ENCODE measurements at regions not wholly inside any gene's neighbourhood (a gene's known extent, or its start where the extent isn't known, plus 50 kb on each side); places are given as distances from the start of the nearest gene placed in this dataset.

DNA sequence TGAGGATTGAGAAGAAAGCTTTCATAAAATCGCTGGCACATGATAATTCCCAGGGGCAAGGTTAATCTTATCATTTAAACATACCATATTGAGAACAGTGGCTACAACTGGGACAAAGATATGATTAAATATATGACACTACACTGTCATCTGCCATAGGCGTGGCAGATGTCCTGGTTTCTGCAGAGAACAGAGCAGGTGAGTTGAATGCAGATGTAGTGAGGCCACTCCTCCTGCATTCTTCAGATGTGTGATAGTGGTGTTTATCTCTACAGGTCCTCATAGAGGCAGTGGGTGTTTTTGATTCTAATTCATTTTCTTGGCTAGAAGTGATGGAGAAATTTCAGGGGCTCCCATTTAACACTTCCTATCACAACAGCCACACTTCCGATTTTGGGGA, 237.0 kb upstream of the CDH9 start:
- no peak for DNase-seq

DNA sequence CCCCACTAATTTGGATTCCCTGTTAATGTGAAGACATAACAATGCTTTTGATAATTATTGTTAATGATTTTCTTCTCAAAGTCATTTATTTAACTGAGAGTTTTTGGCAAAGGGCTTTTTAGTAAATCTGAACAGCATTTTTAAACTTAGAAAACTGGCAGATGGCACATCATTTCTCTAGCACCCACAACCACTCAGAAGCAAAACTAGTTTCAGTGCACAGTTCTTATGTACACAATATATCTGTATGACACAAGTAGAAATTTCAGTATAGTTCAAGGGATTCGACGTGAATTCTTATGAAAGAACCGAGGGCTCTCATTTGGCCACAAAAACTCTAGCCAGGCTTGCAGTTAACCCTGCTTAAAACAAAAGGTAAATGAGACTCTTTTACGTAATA, 231.4 kb upstream of the CDH9 start:
- DNase-seq, result no peak

DNA sequence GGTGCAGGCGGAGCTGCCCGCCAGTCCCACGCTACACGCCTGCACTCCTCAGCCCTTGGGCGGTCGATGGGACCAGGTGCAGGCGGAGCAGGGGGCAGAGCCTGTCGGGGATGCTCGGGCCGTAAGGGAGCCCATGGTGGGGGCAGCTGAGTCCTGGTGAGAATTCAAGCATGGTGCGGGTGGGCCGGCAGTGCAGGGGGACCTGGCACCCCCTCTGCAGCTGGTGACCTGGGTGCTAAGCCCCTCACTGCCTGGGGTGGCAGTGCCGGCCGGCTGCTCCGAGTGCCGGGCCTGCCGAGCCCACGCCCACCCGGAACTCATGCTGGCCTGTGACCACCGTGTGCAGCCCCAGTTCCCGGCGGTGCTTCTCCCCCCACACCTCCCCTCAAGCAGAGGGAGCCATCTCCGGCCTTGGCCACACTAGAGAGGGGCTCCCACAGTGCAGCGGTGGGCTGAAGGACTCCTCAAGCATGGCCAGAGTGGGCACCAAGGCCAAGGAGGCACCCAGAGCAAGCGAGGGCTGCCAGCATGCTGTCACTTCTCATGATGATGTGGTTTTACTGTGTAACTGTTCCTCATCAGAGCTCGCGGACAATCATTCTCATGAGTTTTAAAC, 228.9 kb upstream of the CDH9 start:
- no peak for DNase-seq

DNA sequence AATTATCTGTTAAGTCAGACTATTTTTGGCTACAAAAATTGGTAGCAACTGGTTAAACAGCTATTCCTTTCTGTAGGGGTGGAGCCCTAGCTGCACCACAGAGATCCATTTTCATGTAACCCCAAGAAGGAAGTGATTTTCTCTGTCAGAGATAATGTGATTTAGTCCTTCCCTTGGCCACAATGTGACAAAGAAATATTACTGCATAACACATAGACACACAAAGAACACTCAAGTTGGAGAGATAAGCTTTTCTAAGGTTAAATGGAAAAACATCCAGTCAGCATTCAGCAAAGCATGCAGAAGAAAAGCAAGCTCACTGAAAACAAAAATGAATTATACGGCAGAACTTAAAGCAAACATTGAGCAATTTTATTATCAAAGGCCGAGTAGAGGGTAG, 227.8 kb upstream of the CDH9 start:
- peak; percentile 34 for DNase-seq

DNA sequence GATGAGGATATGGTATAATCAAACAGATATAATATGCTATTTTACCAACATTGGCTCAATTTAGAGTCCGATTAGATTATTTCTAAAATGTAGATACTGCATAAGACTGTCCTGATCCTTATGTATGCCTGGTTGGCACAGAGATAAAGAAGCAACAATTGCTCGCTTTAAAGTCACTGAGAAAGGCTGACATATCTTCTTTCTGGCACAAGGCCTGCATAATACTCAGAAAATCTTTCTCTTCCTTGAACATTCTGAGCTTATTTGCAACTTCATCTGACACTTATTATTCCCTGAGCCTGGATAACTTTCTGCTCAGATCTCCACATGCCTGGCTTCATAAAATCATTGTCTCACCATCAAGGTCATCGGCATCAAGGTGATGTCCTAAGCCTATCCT, 219.3 kb upstream of the CDH9 start:
- DNase-seq, result no peak

DNA sequence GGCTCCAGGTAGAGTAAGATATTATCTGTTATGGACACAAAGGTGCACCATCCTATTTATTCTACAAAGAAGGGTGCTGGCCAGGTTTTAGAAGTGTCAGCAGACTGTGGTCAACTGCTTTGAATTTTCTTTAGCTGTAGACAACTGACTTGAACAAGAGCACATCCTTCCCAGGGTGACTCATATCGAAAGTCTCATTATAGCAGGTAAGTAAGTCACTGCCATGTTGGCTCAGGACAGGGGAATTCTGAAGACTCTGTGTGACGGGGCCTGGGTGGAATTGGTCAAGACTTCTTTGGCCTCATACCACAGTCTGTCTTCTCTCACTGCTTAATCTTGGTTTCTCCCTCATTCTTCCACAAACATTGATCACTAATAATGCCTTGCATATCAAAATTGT, 214.5 kb upstream of the CDH9 start:
- no peak for DNase-seq

DNA sequence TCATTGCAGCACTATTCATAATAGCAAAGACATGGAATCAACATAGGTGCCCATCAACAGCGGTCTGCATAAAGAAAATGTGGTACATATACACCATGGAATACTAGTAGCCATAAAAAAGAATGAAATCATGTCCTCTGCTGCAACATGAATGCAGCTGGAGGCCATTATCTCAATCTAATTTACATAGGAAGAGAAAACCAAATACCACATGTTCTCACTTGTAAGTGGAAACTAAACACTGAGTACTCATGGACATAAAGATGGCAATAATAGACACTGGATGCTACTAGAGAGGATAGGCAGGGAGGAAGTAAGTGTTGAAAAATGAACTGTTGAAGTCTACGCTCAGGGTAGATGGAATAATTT, 203.9 kb upstream of the CDH9 start:
- no peak for DNase-seq

DNA sequence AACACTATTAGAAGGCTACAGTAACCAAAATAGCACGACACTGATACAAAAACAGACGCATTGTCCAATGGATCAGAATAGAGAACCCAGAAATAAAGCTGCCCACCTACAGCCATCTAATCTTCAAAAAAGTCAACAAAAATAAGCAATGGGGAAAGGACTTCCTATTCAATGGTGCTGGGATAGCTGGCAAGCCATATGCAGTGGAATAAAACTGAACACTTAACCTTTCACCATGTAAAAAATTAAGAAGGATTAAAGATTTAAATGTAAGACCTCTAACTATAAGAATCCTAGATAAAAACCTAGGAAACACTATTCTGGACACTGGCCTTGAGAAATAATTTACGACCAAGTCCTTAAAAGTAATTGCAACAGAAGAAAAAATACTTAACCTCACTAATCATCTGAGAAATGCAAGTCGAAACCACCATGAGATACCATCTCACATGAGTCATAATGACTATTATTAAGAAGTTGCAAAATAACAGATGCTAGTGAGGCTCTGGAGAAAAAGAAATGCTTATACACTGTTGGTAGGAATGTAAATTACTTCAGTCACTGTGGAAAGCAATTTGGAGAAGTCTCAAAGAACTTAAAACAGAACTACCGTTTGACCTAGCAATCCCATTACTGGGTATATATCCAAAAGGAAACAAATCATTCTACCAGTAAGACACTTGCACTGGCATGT, 203.3 kb upstream of the CDH9 start:
- peak; percentile 74 for DNase-seq

DNA sequence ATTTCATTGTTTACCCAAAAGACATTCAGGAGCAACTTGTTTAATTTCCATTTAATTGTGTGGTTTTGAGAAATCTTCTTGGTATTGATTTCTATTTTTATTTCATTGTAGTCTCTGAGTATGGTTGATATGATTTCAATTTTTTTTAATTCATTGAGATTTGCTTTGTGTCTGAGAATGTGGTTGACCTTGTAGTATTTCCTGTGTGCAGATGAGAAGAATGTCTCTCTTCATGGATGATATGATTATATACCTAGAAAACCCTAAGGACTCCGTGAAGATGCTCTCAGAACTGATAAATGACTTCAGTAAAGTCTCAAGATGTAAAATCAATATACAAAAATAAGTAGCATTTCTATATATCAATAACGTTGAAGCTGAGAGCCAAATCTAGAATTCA, 202.4 kb upstream of the CDH9 start:
- DNase-seq, result no peak

DNA sequence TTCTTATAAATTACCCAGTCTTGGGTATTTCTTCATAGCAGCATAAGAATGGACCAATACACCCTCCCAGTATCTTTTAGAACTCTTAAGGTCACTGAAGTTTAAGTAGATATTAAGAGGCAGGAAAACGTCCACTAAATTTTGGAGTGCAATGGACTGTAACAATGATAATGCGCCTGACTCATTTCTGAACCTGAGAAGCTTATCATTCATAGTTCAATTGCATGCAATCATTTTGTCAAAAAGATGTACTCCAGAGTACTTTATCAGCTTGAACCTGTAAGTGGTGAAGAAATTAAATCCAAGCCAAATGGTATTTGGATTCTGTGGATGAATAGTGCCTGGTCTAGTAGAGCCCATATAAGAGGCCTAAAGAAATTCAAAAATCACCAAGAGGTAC, 196.5 kb upstream of the CDH9 start:
- no peak for DNase-seq

DNA sequence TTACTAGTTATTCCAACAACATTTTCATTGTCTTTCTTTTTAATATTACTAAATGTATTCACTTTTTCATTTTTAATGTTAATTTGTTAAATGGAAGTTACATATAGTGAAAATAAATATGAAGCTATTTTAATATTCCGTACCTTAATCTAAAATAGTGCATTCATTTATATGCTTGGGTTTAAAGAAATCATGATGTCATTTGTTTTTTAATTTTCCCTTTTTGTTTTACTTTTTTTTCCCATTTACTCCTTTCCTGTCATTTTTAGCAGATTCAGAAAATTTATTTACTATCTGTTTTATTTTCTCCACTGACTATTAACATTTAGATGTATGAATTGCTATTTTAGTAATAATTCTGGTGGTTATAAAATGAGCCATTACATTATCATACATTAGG, 183.0 kb upstream of the CDH9 start:
- DNase-seq, result no peak

DNA sequence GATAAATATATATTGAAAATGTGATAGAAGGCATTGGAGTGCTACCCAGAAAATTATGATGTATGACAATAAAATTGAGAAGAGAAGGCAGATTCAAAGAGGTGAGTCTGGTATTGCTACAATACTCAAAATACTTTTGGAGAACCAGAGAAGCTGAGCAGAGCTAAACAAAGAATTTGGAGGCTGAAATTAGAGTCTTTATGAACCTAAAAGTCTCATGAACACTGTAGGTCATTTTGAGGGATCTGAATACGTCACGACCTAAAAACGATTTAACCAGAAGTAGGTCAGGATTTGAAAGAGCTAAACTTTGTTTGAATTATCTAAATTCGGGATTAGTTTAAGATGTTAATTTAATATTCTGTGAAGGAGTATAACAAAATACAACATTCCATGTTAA, 182.4 kb upstream of the CDH9 start:
- no peak for DNase-seq

DNA sequence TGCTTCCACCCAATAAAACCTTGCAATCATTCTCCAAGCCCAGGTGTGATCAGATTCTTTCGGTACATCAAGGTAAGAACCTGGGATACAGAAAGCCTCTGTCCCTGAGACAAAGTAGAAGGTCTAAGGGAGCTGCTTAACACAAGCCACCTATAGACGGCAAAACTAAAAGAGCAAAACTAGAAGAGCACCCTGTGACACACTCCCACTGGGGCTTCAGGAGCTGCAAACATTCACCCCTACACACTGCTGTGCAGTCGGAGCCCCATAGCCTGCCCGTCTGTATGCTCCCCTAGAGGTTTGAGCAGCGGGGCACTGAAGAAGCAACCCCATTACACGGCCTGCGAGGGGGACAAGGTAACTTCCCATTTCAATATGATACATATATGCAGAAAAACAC, 179.6 kb upstream of the CDH9 start:
- no peak for DNase-seq

DNA sequence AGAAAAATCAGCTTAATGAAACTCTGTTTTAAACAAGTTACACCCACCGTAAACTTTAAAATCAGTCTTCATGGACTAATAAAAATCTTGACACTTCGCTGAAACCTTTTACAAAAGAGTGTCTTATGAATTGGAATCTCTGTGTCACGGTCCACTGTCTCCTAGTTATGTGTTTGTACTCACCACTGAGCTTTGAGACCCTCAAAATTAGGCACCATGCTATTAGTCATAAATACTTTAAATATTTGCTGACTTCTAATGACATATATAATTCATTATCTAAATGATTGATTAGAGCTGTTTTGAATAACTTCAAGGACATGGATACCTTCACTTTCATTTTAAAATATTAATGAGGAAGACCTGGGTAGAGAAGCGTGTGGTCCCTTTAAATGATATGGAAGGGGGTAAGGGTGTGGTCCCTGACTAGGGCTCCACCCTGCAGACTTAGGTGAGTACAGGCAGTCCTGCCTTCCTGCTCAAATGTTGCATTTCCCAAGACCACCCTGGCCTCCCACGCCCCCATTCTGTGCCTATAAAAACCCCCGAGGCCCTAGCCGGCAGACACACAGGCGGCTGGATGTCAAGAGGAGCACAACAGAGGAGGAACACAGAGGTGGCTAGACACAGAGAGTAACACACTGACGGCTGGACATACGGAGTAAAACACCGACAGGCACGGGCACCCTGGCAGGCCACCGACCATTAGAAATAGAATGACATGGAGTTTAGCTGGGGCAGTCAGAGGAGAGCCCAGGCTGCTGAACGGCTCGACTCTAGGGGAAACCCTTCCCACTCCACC, 179.0 kb upstream of the CDH9 start:
- no peak for DNase-seq

DNA sequence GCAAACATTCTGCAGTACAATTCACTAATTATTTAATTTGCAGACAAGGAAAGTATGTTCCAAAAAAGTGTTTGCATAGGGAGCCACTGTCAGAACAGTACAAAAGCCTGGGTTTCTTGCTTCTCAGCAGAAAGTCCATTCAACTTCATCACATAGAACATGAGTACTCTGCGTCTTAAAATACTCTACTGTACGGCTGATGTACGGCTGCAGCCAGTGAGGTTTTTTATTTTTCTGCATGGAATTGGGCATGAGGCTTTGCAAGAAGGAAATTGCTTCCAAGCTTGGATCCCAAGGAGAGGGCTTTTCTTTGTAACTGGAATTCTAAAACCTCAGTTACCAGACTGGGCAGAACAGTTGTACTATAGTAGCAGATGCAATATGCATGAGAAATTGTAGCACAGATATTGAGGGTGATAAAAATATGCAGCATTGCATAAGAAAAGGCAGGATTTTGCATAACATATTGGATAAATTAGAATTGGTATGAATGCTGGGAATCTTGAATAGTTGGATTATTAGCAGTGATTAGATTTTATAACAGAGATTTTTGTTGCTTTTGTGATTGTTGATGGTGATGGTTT, 178.1 kb upstream of the CDH9 start:
- DNase-seq, result no peak

DNA sequence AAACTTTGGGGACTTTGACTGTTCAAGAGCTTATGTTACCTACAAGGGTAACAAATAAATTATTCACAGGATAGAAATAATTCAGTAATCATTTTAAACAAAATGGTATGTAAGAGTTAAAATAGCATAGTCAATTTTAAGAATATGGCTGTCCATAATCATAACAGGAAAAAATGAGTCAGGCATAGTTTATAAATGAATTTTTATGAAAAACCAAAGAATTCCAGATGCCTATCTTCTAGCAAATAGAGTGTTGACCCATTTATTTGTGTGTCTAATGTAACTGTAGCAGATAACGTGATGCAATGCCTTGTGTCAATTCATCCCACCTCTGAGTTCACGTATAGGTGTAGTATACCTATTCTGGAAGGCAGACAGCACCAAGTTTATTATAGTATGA, 169.7 kb upstream of the CDH9 start:
- DNase-seq, result no peak

DNA sequence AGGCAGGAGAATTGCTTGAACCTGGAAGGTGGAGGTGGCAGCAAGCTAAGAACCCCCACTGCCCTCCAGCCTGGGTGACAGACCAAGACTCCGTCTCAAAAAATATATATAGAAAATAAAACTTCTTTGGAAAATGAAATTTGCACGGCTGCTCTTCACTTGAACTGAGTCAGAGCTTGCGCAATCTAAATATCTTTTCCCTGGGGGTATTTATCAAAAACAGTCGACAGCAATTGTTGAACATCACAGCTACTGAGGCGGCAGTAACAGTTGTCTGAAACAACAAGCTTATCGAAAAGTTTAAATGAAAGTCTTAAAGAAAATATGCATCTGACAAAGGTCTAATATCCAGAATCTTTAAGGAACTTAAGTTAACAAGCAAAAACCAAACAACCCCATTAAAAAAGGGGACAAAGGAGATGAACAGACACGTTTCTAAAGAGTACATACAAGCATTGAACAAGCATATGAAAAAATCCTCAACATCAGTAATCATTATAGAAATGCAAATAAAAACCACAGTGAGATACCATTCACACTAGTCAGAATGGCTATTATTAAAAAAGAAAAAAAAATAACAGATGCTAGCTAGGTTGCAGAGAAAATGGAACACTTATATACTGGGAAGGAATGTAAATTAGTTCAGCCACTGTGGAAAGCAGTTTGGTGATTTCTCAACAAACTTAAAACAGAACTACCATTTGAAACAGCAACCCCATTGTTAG, 153.6 kb upstream of the CDH9 start:
- no peak for DNase-seq

DNA sequence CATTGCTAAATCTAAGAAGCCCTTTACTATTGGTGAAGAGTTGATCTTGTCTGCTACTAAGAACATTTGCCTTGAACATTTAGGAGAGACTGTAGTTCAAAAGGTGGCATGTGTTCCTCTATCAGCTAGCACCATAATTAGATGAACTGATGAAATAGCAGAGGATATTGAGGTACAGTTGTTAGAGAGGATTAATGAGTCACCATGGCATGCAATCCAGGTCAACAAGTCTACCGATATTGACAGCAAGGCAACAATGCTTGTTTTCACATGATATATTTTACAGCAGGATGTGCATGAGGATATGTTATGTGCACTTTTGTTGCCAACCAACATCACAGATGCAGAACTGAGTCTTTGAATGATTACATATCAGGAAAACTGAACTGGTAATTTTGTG, 134.3 kb upstream of the CDH9 start:
- no peak for DNase-seq

DNA sequence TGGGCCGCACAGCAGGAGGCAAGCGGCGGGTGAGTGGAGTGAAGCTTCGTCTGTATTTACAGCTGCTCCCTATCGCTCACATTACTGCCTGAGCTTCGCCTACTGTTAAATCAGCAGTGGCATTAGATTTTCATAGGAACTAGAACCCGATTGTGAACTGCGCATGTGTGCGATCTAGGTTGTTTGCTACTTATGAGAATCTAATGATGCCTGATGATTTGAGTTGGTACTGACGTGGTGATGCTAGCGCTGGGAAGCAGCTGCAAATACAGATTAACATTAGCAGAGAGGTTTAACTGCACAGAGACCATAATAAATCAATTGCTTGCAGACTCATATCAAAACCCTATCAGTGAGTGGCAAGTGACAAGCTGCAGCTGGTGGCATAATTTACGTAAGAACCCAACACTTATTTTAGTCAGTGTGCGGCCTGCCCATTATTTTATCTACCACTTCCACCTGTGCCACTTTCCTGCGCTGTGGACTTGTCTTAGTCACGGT, 133.4 kb upstream of the CDH9 start:
- peak; percentile 88 for DNase-seq

DNA sequence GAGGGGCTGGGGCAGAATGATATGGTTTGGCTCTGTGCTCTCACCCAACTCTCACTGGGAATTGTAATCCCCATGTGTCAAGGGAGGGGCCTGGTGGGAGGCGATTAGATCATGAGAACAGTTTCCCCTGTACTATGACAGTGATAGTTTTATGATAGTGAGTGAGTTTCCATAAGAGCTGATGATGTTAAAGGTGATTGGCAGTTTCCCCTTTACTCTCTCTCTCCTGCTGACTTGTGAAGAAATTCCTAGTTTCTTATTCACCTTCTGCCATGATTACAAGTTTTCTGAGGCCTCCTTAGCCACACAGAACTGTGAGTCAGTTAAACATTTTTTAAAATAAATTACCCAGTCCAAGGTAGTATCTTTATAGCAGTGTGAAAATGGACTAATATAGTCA, 120.4 kb upstream of the CDH9 start:
- DNase-seq, result no peak

DNA sequence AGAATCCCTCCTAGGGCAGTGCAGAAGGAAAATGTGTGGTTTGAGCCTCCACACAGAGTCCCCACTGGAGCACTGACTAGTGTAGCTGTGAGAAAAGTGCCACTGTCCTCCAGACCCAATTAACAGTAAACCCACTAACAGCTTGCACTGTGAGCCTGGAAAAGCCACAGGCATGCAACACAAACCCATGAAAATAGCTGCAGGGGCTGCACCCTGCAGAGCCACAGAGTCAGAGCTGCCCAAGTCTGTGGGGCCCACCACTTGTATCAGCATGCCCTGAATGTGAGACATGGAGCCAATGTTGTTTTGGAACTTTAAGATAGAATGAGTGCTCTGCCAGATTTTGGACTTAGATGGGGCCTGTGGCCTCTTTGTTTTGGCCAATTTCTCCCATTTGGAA, 119.8 kb upstream of the CDH9 start:
- no peak for DNase-seq

DNA sequence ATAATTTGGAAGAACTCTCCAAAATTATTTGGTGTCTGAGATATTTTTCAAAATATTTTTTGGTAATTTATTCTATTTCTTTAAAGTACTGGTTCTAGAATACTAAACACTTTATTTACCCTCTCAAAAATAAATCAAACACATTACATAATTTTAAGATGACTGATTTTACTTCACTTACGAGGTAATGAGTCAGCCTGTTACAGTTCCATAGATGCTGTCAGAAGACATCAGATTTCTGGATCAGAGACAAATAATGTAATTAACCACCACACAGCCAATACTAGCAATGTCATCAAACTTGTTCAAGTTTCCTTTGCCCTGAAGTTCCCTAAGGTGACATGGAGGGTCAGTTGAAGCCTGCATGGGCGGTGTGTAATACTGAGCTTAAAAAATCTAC, 106.1 kb upstream of the CDH9 start:
- no peak for DNase-seq

DNA sequence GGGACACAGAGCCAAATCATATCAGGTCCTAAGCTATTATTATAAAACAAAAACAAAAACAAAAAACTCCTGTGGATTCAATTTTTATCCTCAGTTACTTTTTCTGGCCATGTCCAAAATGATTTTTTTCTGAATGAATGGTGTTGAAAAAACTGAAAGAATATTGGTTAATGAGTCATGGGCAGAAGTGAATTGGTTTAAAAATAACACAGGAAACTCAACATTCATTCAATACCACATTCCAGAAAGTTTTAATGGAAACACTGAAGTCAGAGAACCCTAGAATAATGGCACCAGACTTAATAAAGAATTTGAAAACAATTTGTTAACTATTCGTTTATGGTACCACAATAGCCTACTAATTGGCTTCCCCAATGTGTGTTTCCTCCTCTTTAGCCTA, 102.4 kb upstream of the CDH9 start:
- DNase-seq, result no peak
